Keratinocyte (primary cell): ENCODE measurements at regions not wholly inside any gene's neighbourhood (a gene's known extent, or its start where the extent isn't known, plus 50 kb on each side); places are given as distances from the start of the nearest gene placed in this dataset.

Experiments
- EZH2 ChIP-seq: IDR thresholded peaks from one replicate; pipeline ENCODE4 v1.6.1; 2012; ENCODE audit warnings: inconsistent platforms, mild to moderate bottlenecking, low read length, moderate library complexity
- TF ChIP-seq, protein P1 (sequence below), 3 experiments: IDR thresholded peaks in 1 of 3; conservative IDR thresholded peaks in 1 of 3; optimal IDR thresholded peaks in 1 of 3; 2 replicates in 2 of 3; 3 replicates in 1 of 3; pipeline versions ENCODE3 to v1.5.1; 2011; ENCODE audit warnings: low read length in 3 of 3, mild to moderate bottlenecking in 3 of 3, moderate library complexity in 2 of 3, control low read depth in 1 of 3, inconsistent platforms in 1 of 3; ENCODE audit not compliant: insufficient read depth in 2 of 3; ENCODE audit errors: extremely low read depth in 1 of 3

- TF ChIP-seq, protein P1, sequence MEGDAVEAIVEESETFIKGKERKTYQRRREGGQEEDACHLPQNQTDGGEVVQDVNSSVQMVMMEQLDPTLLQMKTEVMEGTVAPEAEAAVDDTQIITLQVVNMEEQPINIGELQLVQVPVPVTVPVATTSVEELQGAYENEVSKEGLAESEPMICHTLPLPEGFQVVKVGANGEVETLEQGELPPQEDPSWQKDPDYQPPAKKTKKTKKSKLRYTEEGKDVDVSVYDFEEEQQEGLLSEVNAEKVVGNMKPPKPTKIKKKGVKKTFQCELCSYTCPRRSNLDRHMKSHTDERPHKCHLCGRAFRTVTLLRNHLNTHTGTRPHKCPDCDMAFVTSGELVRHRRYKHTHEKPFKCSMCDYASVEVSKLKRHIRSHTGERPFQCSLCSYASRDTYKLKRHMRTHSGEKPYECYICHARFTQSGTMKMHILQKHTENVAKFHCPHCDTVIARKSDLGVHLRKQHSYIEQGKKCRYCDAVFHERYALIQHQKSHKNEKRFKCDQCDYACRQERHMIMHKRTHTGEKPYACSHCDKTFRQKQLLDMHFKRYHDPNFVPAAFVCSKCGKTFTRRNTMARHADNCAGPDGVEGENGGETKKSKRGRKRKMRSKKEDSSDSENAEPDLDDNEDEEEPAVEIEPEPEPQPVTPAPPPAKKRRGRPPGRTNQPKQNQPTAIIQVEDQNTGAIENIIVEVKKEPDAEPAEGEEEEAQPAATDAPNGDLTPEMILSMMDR (optimal IDR thresholded peaks at IDR 0.05 in 1 of 3, IDR thresholded peaks at IDR 0.05 in 1 of 3, conservative IDR thresholded peaks at IDR 0.05 in 1 of 3; ENCODE audit: extremely low read depth in 1 of 3, insufficient read depth in 2 of 3, low read length in 3 of 3) = no peak
- TF ChIP-seq EZH2 = no peak
Measured at GRCh38 chr14:103221781-103222358, 98.6 kb downstream of the TNFAIP2 start.
